ENCODE measurements at regions not wholly inside any gene's neighbourhood (a gene's known extent, or its start where the extent isn't known, plus 50 kb on each side); places are given as distances from the start of the nearest gene placed in this dataset.

DNA sequence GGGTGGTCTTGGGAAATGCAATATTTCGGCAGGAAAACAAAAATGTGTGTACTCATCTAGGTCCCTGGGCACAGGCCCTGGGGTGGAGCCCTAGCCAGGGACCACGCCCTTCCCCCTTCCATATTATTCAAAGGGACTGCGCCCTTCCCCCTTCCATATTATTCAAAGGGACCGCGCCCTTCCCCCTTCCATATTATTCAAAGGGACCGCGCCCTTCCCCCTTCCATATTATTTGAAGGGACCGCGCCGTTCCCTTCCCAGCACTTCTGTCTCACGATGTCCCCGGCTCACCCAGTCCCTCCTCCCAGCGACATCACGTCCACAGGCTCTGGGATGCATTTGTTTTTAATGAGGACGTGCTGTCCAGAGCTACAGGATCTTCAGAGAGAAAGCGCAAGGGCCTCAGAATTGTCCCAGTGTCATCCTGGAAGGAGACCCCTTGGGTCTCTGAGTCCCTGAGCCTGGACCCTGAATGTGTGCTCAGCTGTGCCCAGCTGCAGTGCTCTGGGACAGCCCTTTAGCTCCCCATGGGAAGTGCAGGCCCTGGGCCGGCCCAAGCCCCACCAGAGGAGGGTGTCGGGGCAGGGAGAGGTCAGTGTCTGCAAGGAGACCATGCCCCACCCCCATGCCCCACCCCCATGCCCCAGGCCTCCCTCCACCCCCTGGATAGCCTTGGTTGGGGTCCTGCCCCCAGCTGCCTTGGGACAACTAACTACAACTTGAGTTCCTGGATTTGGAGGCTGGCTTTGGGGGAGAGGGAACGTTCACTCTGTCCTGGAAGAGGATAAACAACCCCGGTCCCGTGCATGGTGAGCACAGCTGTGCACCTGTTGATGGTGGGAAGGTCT lies 810.0 kb downstream of the BRD1 start:
- no peak overlapping the region for H3K4me2 ChIP-seq (ENCODE audit: low read length)
- H3K9ac ChIP-seq (ENCODE audit: low read length) = no peak overlapping the region
- POLR2A ChIA-PET = no interaction called here
- no peaks in the 10 kb centered on the region for H3K9me3 ChIP-seq (ENCODE audit: control insufficient read depth in 1 of 2, insufficient read depth in 1 of 2, low read depth in 1 of 2, low read length in 2 of 2)
- H3K4me3 ChIP-seq (replicated peaks in 1 of 2; ENCODE audit: low read depth in 1 of 2, low read length in 2 of 2) = no peak overlapping the region
- H3K27me3 ChIP-seq (ENCODE audit: insufficient read depth, low read length) = peaks cover 9% of the 10 kb centered on the region
- TF ChIP-seq ZNF274 (IDR thresholded peaks at IDR 0.05; ENCODE audit: low read depth, low read length) (no peak), JUND (IDR thresholded peaks at IDR 0.05) (no peak)
- ATAC-seq (no peak), DNase-seq (ENCODE audit: low read depth, low spot score) (no peak)
- CTCF ChIA-PET = no interaction called here
- no peaks in the 10 kb centered on the region for H3K9me2 ChIP-seq (ENCODE audit: insufficient read depth)
- H3K4me1 ChIP-seq (ENCODE audit: control insufficient read depth in 1 of 2, insufficient read depth in 2 of 2, low read length in 2 of 2) = no peaks in the 10 kb centered on the region
- H4K20me1 ChIP-seq (ENCODE audit: insufficient read depth) = no peaks in the 10 kb centered on the region
- no TSS peak for BruUV-seq (replicated peaks)
- intact Hi-C loops (cut with micrococcal nuclease) = no loop called here
- no peak overlapping the region for H3K27ac ChIP-seq (ENCODE audit: low read depth, low read length)
- H2AFZ ChIP-seq (ENCODE audit: low read depth, low read length, poor library complexity, severe bottlenecking) = no peak overlapping the region
- RAD21 ChIA-PET (ENCODE audit: low non-redundant PET in 1 of 2, low total read pairs in 2 of 2, uncharacterized antibody in 2 of 2, unreplicated experiment in 2 of 2) = no interaction called here
- no peaks in the 10 kb centered on the region for H3K36me3 ChIP-seq (ENCODE audit: control insufficient read depth in 1 of 2, insufficient read depth in 2 of 2, low read length in 2 of 2)
- H3K79me2 ChIP-seq (ENCODE audit: insufficient read depth, low read length) = no peaks in the 10 kb centered on the region

DNA sequence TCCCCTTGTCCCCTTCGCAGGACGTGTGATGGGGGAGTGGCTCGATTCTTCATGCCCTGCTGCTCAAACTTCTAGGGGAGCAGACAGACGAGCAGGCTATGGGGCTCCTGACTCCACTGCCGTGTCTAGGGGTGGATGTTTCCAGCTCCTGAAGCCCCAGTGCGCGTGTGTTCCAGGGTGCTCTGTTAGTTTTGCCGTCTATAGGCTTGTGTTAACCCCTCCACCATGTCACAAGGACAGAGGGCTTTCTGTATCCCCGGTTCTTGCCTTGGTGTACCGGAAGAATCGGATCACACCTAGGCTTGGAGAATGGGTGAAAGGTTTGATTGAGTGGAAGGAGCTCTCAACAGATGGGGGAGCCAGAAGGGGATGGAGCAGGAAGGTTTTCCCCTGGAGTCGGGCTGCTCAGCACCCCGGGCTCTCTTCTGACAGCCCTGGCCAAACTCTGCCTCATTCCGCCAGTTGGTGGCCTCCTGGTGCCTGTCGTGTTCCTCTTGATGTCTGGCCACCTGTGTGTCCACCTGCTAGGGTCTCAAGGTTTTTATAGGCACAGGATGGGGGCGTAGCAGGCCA lies 810.7 kb downstream of the BRD1 start:
- no peak overlapping the region for H3K4me2 ChIP-seq (ENCODE audit: low read length)
- H3K27ac ChIP-seq (ENCODE audit: low read depth, low read length) = no peak overlapping the region
- no peak overlapping the region for H3K9ac ChIP-seq (ENCODE audit: low read length)
- H4K20me1 ChIP-seq (ENCODE audit: insufficient read depth) = no peaks in the 10 kb centered on the region
- DNase-seq (ENCODE audit: low read depth, low spot score) (no peak), ATAC-seq (no peak)
- CTCF ChIA-PET = no interaction called here
- no peaks in the 10 kb centered on the region for H3K79me2 ChIP-seq (ENCODE audit: insufficient read depth, low read length)
- H2AFZ ChIP-seq (ENCODE audit: low read depth, low read length, poor library complexity, severe bottlenecking) = no peak overlapping the region
- no peaks in the 10 kb centered on the region for H3K4me1 ChIP-seq (ENCODE audit: control insufficient read depth in 1 of 2, insufficient read depth in 2 of 2, low read length in 2 of 2)
- no peak overlapping the region for H3K4me3 ChIP-seq (replicated peaks in 1 of 2; ENCODE audit: low read depth in 1 of 2, low read length in 2 of 2)
- H3K9me3 ChIP-seq (ENCODE audit: control insufficient read depth in 1 of 2, insufficient read depth in 1 of 2, low read depth in 1 of 2, low read length in 2 of 2) = no peaks in the 10 kb centered on the region
- no peaks in the 10 kb centered on the region for H3K36me3 ChIP-seq (ENCODE audit: control insufficient read depth in 1 of 2, insufficient read depth in 2 of 2, low read length in 2 of 2)
- H3K9me2 ChIP-seq (ENCODE audit: insufficient read depth) = no peaks in the 10 kb centered on the region
- BruUV-seq (replicated peaks) = no TSS peak
- H3K27me3 ChIP-seq (ENCODE audit: insufficient read depth, low read length) = peaks cover 16% of the 10 kb centered on the region
- POLR2A ChIA-PET = no interaction called here
- intact Hi-C loops (cut with micrococcal nuclease) = no loop called here
- RAD21 ChIA-PET (ENCODE audit: low non-redundant PET in 1 of 2, low total read pairs in 2 of 2, uncharacterized antibody in 2 of 2, unreplicated experiment in 2 of 2) = no interaction called here
- TF ChIP-seq ELF1 (IDR thresholded peaks at IDR 0.05; ENCODE audit: borderline replicate concordance, low read depth) (no peak), FOSL1 (IDR thresholded peaks at IDR 0.05; ENCODE audit: low read depth) (no peak), SP1 (IDR thresholded peaks at IDR 0.05; ENCODE audit: low read depth) (no peak), CEBPB (IDR thresholded peaks at IDR 0.05; ENCODE audit: low read depth) (no peak), EZH2phosphoT487 (IDR thresholded peaks at IDR 0.05; ENCODE audit: borderline replicate concordance) (no peak), MAX (IDR thresholded peaks at IDR 0.05) (no peak), TCF7L2 (IDR thresholded peaks at IDR 0.05; ENCODE audit: borderline replicate concordance, extremely low read depth, insufficient read depth, insufficient read length) (no peak), YY1 (IDR thresholded peaks at IDR 0.05; ENCODE audit: extremely low read depth, insufficient replicate concordance, low read depth, low read length) (no peak), ZNF274 (IDR thresholded peaks at IDR 0.05; ENCODE audit: low read depth, low read length) (no peak), JUND (IDR thresholded peaks at IDR 0.05) (no peak), EGR1 (IDR thresholded peaks at IDR 0.05; ENCODE audit: low read depth) (no peak)
- TF ChIP-seq, protein P1, sequence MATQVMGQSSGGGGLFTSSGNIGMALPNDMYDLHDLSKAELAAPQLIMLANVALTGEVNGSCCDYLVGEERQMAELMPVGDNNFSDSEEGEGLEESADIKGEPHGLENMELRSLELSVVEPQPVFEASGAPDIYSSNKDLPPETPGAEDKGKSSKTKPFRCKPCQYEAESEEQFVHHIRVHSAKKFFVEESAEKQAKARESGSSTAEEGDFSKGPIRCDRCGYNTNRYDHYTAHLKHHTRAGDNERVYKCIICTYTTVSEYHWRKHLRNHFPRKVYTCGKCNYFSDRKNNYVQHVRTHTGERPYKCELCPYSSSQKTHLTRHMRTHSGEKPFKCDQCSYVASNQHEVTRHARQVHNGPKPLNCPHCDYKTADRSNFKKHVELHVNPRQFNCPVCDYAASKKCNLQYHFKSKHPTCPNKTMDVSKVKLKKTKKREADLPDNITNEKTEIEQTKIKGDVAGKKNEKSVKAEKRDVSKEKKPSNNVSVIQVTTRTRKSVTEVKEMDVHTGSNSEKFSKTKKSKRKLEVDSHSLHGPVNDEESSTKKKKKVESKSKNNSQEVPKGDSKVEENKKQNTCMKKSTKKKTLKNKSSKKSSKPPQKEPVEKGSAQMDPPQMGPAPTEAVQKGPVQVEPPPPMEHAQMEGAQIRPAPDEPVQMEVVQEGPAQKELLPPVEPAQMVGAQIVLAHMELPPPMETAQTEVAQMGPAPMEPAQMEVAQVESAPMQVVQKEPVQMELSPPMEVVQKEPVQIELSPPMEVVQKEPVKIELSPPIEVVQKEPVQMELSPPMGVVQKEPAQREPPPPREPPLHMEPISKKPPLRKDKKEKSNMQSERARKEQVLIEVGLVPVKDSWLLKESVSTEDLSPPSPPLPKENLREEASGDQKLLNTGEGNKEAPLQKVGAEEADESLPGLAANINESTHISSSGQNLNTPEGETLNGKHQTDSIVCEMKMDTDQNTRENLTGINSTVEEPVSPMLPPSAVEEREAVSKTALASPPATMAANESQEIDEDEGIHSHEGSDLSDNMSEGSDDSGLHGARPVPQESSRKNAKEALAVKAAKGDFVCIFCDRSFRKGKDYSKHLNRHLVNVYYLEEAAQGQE (IDR thresholded peaks at IDR 0.05; ENCODE audit: low read depth) = no peak
- TF ChIP-seq, protein P2, sequence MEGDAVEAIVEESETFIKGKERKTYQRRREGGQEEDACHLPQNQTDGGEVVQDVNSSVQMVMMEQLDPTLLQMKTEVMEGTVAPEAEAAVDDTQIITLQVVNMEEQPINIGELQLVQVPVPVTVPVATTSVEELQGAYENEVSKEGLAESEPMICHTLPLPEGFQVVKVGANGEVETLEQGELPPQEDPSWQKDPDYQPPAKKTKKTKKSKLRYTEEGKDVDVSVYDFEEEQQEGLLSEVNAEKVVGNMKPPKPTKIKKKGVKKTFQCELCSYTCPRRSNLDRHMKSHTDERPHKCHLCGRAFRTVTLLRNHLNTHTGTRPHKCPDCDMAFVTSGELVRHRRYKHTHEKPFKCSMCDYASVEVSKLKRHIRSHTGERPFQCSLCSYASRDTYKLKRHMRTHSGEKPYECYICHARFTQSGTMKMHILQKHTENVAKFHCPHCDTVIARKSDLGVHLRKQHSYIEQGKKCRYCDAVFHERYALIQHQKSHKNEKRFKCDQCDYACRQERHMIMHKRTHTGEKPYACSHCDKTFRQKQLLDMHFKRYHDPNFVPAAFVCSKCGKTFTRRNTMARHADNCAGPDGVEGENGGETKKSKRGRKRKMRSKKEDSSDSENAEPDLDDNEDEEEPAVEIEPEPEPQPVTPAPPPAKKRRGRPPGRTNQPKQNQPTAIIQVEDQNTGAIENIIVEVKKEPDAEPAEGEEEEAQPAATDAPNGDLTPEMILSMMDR (IDR thresholded peaks at IDR 0.05 in 2 of 3, conservative IDR thresholded peaks at IDR 0.05 in 1 of 3; ENCODE audit: borderline replicate concordance in 1 of 3, insufficient read depth in 1 of 3, low read depth in 2 of 3, low read length in 2 of 3) = no peak
